AG08396 (cell line): ENCODE measurements at regions not wholly inside any gene's neighbourhood (a gene's known extent, or its start where the extent isn't known, plus 50 kb on each side); places are given as distances from the start of the nearest gene placed in this dataset.

Source experiments
- DNase-seq: peaks from one replicate; pipeline ENCODE4 v3.0.0; 2012; ENCODE audit warnings: low spot score, mixed read lengths

GRCh38 chr15:96672629-96673028 is 342.1 kb downstream of the NR2F2 start:
- DNase-seq, result no peak

GRCh38 chr15:96678386-96678785 is 347.9 kb downstream of the NR2F2 start:
- DNase-seq, result no peak

GRCh38 chr15:96687388-96688107 is 357.0 kb downstream of the NR2F2 start:
- DNase-seq, result no peak

GRCh38 chr15:96690733-96691132 is 360.2 kb downstream of the NR2F2 start:
- no peak for DNase-seq

GRCh38 chr15:96692826-96693225 is 362.3 kb downstream of the NR2F2 start:
- no peak for DNase-seq

GRCh38 chr15:96693515-96693914 is 363.0 kb downstream of the NR2F2 start:
- DNase-seq, result no peak

GRCh38 chr15:96693990-96694517 is 363.6 kb downstream of the NR2F2 start:
- no peak for DNase-seq

GRCh38 chr15:96695426-96695825 is 364.9 kb downstream of the NR2F2 start:
- DNase-seq, result no peak

- DNase-seq, result no peak
Observed at GRCh38 chr15:96699871-96700401, 369.4 kb downstream of the NR2F2 start.

GRCh38 chr15:96700555-96700954 is 370.1 kb downstream of the NR2F2 start:
- DNase-seq, result no peak

GRCh38 chr15:96701443-96701842 is 370.9 kb downstream of the NR2F2 start:
- DNase-seq, result no peak

- DNase-seq, result no peak
Observed at GRCh38 chr15:96701877-96702276, 371.4 kb downstream of the NR2F2 start.

GRCh38 chr15:96702589-96702988 is 372.1 kb downstream of the NR2F2 start:
- no peak for DNase-seq

- DNase-seq, result no peak
Observed at GRCh38 chr15:96703091-96703490, 372.6 kb downstream of the NR2F2 start.

GRCh38 chr15:96703794-96704550 is 373.5 kb downstream of the NR2F2 start:
- DNase-seq, result no peak

GRCh38 chr15:96716075-96716474 is 385.6 kb downstream of the NR2F2 start:
- DNase-seq, result no peak

- DNase-seq, result no peak
Observed at GRCh38 chr15:96716478-96716877, 386.0 kb downstream of the NR2F2 start.

- DNase-seq, result no peak
Observed at GRCh38 chr15:96720251-96720650, 389.8 kb downstream of the NR2F2 start.

GRCh38 chr15:96720656-96721055 is 390.2 kb downstream of the NR2F2 start:
- DNase-seq, result no peak

GRCh38 chr15:96728591-96728990 is 398.1 kb downstream of the NR2F2 start:
- DNase-seq, result no peak

GRCh38 chr15:96732704-96733103 is 402.2 kb downstream of the NR2F2 start:
- no peak for DNase-seq

GRCh38 chr15:96733721-96734120 is 403.2 kb downstream of the NR2F2 start:
- no peak for DNase-seq

- no peak for DNase-seq
Observed at GRCh38 chr15:96735632-96736240, 405.2 kb downstream of the NR2F2 start.
